ENCODE measurements at regions not wholly inside any gene's neighbourhood (a gene's known extent, or its start where the extent isn't known, plus 50 kb on each side); places are given as distances from the start of the nearest gene placed in this dataset.

DNA sequence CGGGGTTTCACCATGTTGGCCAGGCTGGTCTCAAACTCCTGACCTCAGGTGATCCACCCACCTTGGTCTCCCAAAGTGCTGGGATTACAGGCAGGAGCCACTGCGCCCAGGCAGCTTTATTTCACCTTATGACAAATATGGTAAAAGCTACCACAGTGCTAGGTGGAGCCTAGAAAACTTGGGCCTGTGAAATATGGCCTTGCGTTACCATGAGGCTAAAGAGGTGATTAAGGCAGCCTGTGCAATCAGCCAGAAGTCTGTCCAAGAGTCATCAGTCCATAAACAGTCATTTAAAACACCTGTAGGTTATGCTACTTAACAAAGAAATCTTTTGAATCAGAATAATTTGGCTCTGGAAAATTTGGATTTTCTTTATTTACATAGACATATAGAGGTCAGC, 114.8 kb upstream of the ANKH start:
- H3K36me3 ChIP-seq (ENCODE audit: control insufficient read depth in 2 of 2, insufficient read depth in 2 of 2, low read length in 1 of 2), result no peaks in the 10 kb centered on the region
- ChIA-PET POLR2A (no interaction called here), SMC1A (ENCODE audit: uncharacterized antibody, unreplicated experiment) (no interaction called here), CTCF (interaction anchor here (0.8 to 1.1 kb wide), 2 partner anchors 10 to 119 kb away, joined by 3 read pairs; no protein-coding TSS in a partner anchor), RAD21 (ENCODE audit: unreplicated experiment) (no interaction called here)
- H3K79me2 ChIP-seq (ENCODE audit: control insufficient read depth, insufficient read depth, low read length), result no peaks in the 10 kb centered on the region
- no peak for FAIRE-seq
- 0 out of 4 replicates have a peak, but pooled peaks cover 0 to 3% of the 10 kb centered on the region in 2 experiments for H3K27me3 ChIP-seq (replicated peaks in 1 of 2; ENCODE audit: control insufficient read depth in 2 of 2, insufficient read depth in 2 of 2, low read length in 1 of 2)
- H3K9me3 ChIP-seq (replicated peaks; ENCODE audit: control insufficient read depth, insufficient read depth, low read length), result no peaks in the 10 kb centered on the region
- no peak for ATAC-seq
- BruUV-seq (replicated peaks), result no TSS peak
- intact Hi-C loops (cut with micrococcal nuclease; ENCODE audit: unreplicated experiment) (no loop called here), in situ Hi-C loops (cut with MboI) (no loop called here)
- no peak overlapping the region for H3K27ac ChIP-seq (ENCODE audit: control insufficient read depth, insufficient read depth)
- H2AFZ ChIP-seq (ENCODE audit: control insufficient read depth, low read depth, low read length), result no peak overlapping the region
- no peak overlapping the region for H3K9ac ChIP-seq (ENCODE audit: control insufficient read depth, insufficient read depth, low read length)
- no peaks in the 10 kb centered on the region for H4K20me1 ChIP-seq (ENCODE audit: control insufficient read depth, insufficient read depth)
- H3K4me1 ChIP-seq (ENCODE audit: control insufficient read depth, insufficient read depth, low read length), result no peaks in the 10 kb centered on the region
- 48% methylated on average over 3 of the region's 3 CpGs for WGBS (ENCODE audit: insufficient coverage, insufficient replicate concordance, low lambda C conversion rate, missing lambda C conversion rate)
- no peak overlapping the region for H3K4me3 ChIP-seq
- no peak overlapping the region for H3K4me2 ChIP-seq (ENCODE audit: control insufficient read depth, insufficient read depth)
- DNase-seq (ENCODE audit: low read depth, low spot score), result no peak
- no peak for TF ChIP-seq RFX5 (IDR thresholded peaks at IDR 0.05; ENCODE audit: low read depth, low read length)
- TF ChIP-seq CHD2 (IDR thresholded peaks at IDR 0.05; ENCODE audit: borderline replicate concordance, low read depth, low read length), result no peak
- no peak for TF ChIP-seq ZNF217 (IDR thresholded peaks at IDR 0.05)

DNA sequence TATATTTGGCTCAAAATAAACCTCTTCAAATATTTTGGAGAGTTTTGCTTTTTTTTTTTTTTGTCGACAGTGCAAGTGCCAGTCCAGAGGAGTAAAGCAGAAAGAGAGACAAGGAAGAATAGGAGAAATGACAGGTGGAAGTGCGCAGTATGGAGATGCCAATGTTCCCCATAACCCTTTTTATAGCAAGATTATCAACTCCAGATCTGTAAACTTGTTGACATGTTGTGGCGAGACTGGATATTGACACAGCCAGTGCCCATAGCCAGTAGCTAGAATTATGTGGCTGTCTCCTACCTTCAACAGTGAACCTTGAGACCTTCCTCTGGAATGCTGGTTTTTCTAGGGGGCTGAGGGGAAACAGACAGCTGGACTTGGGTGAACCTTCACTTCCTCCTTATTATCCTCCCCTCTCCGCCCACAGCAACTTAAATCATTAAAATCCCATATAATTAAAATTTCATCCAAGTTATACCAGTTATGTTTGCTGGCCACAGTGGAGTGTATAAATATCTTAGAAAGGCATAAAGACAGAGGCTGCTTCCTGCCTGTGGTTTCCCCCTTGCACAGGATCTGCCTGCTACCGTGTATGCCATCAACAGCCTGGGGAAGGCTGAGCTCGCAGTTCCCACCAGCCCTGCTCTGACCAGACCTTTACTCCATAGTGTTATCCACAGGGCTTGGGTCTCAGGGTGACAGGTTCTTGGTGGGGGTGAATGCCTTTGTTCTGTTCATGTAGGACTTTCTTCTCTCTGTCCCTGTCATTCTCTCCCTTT, 112.3 kb upstream of the ANKH start:
- intact Hi-C loops (cut with micrococcal nuclease; ENCODE audit: unreplicated experiment) (no loop called here), in situ Hi-C loops (cut with MboI) (no loop called here)
- ATAC-seq (no peak; the same call in 2 of the 3 replicates), FAIRE-seq (no peak), DNase-seq (ENCODE audit: low read depth, low spot score) (no peak)
- ChIA-PET POLR2A (no interaction called here), CTCF (no interaction called here), RAD21 (ENCODE audit: unreplicated experiment) (no interaction called here), SMC1A (ENCODE audit: uncharacterized antibody, unreplicated experiment) (interaction anchor here (1.0 to 1.8 kb wide), 3 partner anchors 8 to 256 kb away, joined by 3 to 6 read pairs (median 3); no protein-coding TSS in a partner anchor)
- Histone ChIP-seq H3K27ac (ENCODE audit: control insufficient read depth, insufficient read depth) (no peak overlapping the region), H3K9ac (ENCODE audit: control insufficient read depth, insufficient read depth, low read length) (no peak overlapping the region), H2AFZ (ENCODE audit: control insufficient read depth, low read depth, low read length) (no peak overlapping the region), H3K79me2 (ENCODE audit: control insufficient read depth, insufficient read depth, low read length) (no peaks in the 10 kb centered on the region), H3K27me3 (replicated peaks in 1 of 2; ENCODE audit: control insufficient read depth in 2 of 2, insufficient read depth in 2 of 2, low read length in 1 of 2) (0 out of 4 replicates have a peak, but pooled peaks cover 0 to 3% of the 10 kb centered on the region in 2 experiments), H3K4me1 (ENCODE audit: control insufficient read depth, insufficient read depth, low read length) (no peaks in the 10 kb centered on the region), H3K9me3 (replicated peaks; ENCODE audit: control insufficient read depth, insufficient read depth, low read length) (no peaks in the 10 kb centered on the region), H3K4me3 (no peak overlapping the region), H3K4me2 (ENCODE audit: control insufficient read depth, insufficient read depth) (no peak overlapping the region), H3K36me3 (ENCODE audit: control insufficient read depth in 2 of 2, insufficient read depth in 2 of 2, low read length in 1 of 2) (no peaks in the 10 kb centered on the region), H4K20me1 (ENCODE audit: control insufficient read depth, insufficient read depth) (no peaks in the 10 kb centered on the region)
- 58% methylated on average over 6 of the region's 6 CpGs for WGBS (ENCODE audit: insufficient coverage, insufficient replicate concordance, low lambda C conversion rate, missing lambda C conversion rate)
- no TSS peak for BruUV-seq (replicated peaks)
- TF ChIP-seq NR2C1 (IDR thresholded peaks at IDR 0.05) (no peak), EED (IDR thresholded peaks at IDR 0.05; ENCODE audit: low read depth) (no peak), EGR1 (IDR thresholded peaks at IDR 0.05; ENCODE audit: borderline replicate concordance in 1 of 2, low read depth in 2 of 2, low read length in 2 of 2) (no peak), KLF5 (IDR thresholded peaks at IDR 0.05; ENCODE audit: partially characterized antibody) (no peak), TCF12 (IDR thresholded peaks at IDR 0.05; ENCODE audit: low read depth, low read length) (no peak), PAX8 (IDR thresholded peaks at IDR 0.05) (no peak), SIX5 (IDR thresholded peaks at IDR 0.05; ENCODE audit: low read depth, low read length, severe bottlenecking) (no peak), SRF (IDR thresholded peaks at IDR 0.05; ENCODE audit: low read depth in 2 of 2, low read length in 2 of 2) (no peak), ESRRA (IDR thresholded peaks at IDR 0.05; ENCODE audit: low read length) (no peak), NFYA (IDR thresholded peaks at IDR 0.05; ENCODE audit: borderline replicate concordance, low read depth, low read length) (no peak), CEBPB (IDR thresholded peaks at IDR 0.05; ENCODE audit: borderline replicate concordance in 1 of 2, low read depth in 2 of 2, low read length in 2 of 2) (no peak), CHD2 (IDR thresholded peaks at IDR 0.05; ENCODE audit: borderline replicate concordance, low read depth, low read length) (no peak), BMI1 (IDR thresholded peaks at IDR 0.05; ENCODE audit: borderline replicate concordance) (no peak), ZNF207 (IDR thresholded peaks at IDR 0.05; ENCODE audit: borderline replicate concordance) (no peak), MEF2B (IDR thresholded peaks at IDR 0.05; ENCODE audit: partially characterized antibody, poor library complexity, severe bottlenecking) (no peak)
